ENCODE measurements at regions not wholly inside any gene's neighbourhood (a gene's known extent, or its start where the extent isn't known, plus 50 kb on each side); places are given as distances from the start of the nearest gene placed in this dataset.

DNA sequence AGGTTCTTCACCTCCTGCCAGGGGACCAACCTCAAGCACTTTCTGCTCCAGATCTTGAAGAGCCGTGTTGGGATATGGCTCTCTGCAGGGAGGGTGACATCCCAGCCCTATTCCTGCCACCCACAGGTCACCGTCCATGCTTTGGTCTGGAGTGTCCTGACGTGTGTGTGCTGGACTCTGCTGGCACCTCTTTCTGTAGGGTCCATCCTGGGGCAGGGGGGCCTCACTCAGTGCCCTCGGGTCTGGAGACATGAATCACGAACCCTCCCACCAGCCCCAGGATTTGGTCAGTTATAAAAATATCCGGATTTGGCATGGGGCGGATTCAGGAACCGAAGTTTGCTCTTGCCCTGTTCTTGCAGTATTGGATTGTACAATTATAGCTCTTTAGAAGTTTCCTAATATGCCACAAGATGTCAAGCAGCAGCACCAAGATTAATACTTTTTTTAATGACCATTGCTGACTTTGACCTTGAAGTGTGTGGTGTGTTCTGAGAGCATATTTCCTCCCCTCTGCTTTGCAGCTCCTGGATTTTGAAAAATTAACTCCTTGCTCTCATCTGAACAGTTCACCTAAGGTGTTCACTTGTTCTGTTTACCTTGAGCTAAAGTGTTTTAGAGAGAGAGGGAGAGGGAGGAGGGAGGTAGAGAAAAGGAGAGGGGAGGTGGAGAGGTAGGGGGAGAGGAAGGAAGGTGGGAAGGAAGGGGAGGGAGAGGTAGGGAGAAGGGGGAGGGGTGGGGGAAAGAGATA lies 95.4 kb upstream of the SHH start:
- 75% methylated on average over 8 of the region's 8 CpGs for WGBS
- TF ChIP-seq, protein P1, sequence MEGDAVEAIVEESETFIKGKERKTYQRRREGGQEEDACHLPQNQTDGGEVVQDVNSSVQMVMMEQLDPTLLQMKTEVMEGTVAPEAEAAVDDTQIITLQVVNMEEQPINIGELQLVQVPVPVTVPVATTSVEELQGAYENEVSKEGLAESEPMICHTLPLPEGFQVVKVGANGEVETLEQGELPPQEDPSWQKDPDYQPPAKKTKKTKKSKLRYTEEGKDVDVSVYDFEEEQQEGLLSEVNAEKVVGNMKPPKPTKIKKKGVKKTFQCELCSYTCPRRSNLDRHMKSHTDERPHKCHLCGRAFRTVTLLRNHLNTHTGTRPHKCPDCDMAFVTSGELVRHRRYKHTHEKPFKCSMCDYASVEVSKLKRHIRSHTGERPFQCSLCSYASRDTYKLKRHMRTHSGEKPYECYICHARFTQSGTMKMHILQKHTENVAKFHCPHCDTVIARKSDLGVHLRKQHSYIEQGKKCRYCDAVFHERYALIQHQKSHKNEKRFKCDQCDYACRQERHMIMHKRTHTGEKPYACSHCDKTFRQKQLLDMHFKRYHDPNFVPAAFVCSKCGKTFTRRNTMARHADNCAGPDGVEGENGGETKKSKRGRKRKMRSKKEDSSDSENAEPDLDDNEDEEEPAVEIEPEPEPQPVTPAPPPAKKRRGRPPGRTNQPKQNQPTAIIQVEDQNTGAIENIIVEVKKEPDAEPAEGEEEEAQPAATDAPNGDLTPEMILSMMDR (IDR thresholded peaks at IDR 0.05): no peak
- no peak for TF ChIP-seq POLR2A (IDR thresholded peaks at IDR 0.05)
- no peak for TF ChIP-seq EP300 (IDR thresholded peaks at IDR 0.05)
- TF ChIP-seq POLR2AphosphoS5 (IDR thresholded peaks at IDR 0.05): no peak
- Histone ChIP-seq H3K9me3 (peaks cover 7% of the 10 kb centered on the region), H3K27me3 (no peaks in the 10 kb centered on the region), H3K36me3 (no peaks in the 10 kb centered on the region), H3K27ac (no peak overlapping the region), H3K4me3 (no peak overlapping the region), H3K4me1 (no peaks in the 10 kb centered on the region)
- DNase-seq (ENCODE audit: low spot score in 2 of 2): no peak

GRCh38 chr7:155901176-155901575 lies 88.9 kb upstream of the SHH start:
- Histone ChIP-seq H3K27me3 (no peaks in the 10 kb centered on the region), H3K9me3 (peaks cover 4% of the 10 kb centered on the region), H3K36me3 (no peaks in the 10 kb centered on the region), H3K4me3 (no peak overlapping the region), H3K4me1 (no peaks in the 10 kb centered on the region), H3K27ac (no peak overlapping the region)
- TF ChIP-seq POLR2AphosphoS5 (IDR thresholded peaks at IDR 0.05) (no peak), EP300 (IDR thresholded peaks at IDR 0.05) (no peak), POLR2A (IDR thresholded peaks at IDR 0.05) (no peak)
- TF ChIP-seq, protein P1 (IDR thresholded peaks at IDR 0.05): no peak
- WGBS: 74% methylated on average over 11 of the region's 11 CpGs
- DNase-seq (ENCODE audit: low spot score in 2 of 2): no peak

DNA sequence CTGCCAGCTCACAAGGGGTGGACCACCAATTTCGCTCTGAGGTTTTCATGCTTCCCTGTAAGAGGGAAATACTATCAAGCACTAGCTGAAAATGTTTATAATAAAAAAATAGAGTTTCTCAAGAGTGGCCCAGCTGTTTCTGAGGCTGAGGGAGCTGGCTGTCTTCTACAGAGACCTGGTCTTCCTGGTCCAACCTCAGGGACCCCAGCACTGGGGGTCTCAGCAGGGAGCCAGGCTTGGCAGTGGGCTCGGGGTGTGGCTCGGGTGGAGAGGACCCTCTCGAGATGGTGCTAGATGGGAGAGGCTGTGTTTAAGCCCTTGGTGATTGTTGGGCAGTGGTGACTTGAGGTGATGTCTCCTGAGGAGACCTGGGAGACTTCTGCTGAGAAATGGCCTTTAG lies 87.3 kb upstream of the SHH start:
- Histone ChIP-seq H3K4me1 (no peaks in the 10 kb centered on the region), H3K27ac (no peak overlapping the region), H3K4me3 (no peak overlapping the region), H3K9me3 (peaks cover 4% of the 10 kb centered on the region), H3K27me3 (no peaks in the 10 kb centered on the region), H3K36me3 (no peaks in the 10 kb centered on the region)
- TF ChIP-seq POLR2AphosphoS5 (IDR thresholded peaks at IDR 0.05) (no peak), EP300 (IDR thresholded peaks at IDR 0.05) (no peak), POLR2A (IDR thresholded peaks at IDR 0.05) (no peak)
- TF ChIP-seq, protein P1 (IDR thresholded peaks at IDR 0.05): no peak
- 83% methylated on average over 4 of the region's 4 CpGs for WGBS
- DNase-seq (ENCODE audit: low spot score in 2 of 2): peak in 1 of 2 donors; percentile 65

DNA sequence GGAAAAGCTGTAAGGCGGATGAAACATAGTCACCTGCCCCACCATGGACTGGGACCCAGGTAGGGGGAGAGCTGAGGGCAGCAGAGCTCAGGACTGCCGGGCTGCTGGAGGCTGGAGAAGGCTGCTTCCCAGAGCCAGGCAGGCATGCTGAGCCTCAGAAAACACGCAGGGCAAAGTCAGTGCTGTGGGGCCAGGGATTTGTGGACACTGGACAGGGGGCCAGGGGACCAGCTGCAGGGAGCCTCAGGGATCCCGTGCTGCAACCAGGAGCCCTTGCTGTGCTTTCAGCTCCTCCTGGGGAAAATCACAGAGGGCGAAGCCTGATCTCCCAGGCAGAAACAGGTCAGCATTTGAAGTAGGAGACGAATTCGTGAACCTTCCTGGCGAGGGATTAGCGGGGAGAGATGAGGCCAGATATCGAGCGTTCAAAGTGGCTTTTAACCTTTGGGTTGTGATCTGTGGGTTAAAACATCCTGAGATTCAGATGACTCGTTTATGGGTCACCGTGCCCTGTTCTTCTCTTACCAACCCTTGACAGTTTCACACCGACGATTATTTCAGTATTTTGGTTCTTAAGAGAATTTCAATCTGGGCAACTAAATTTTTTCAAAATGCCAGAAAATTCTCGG lies 85.6 kb upstream of the SHH start:
- Histone ChIP-seq H3K9me3 (peaks cover 4% of the 10 kb centered on the region), H3K27ac (no peak overlapping the region), H3K36me3 (no peaks in the 10 kb centered on the region), H3K4me1 (no peaks in the 10 kb centered on the region), H3K27me3 (no peaks in the 10 kb centered on the region), H3K4me3 (no peak overlapping the region)
- TF ChIP-seq, protein P1 (IDR thresholded peaks at IDR 0.05): no peak
- no peak for TF ChIP-seq POLR2AphosphoS5 (IDR thresholded peaks at IDR 0.05)
- TF ChIP-seq EP300 (IDR thresholded peaks at IDR 0.05): no peak
- TF ChIP-seq POLR2A (IDR thresholded peaks at IDR 0.05): no peak
- 88% methylated on average over 15 of the region's 16 CpGs for WGBS
- DNase-seq (ENCODE audit: low spot score in 2 of 2): peak in 1 of 2 donors; percentile 21

DNA sequence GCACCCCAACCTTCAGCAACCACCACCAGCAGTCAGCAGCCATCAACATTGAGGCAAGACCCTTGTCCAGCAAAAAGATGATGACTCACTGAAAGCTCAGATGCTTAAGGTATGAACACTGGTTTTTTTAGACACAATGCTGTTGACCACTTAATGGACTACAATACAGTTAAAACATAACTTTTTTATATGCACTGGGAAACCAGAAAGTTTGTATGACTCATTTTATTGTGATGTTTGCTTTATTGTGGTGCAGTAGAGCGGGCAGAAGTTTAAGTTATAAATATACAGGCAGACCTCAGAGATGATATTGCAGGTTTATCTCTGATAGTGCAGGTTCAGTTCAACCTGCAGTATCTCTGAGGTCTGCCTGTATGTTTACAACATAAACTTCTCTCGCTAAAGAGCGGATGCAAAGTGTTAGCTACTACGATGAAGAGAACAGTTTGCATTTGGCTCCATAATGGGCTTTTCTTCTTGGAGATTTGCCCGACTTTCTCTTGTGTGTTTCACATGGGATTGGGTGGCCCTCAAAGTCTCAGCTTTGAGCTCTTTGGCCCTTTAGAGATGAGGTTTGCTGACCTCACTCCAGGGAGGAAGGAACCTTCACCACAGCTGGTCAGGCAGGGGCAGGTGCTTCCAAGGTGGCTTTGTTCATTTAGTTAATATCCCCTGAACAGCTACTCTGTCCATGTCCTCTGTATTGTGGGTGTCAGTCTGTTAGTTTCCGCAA lies 84.4 kb upstream of the SHH start:
- Histone ChIP-seq H3K27me3 (no peaks in the 10 kb centered on the region), H3K4me1 (no peaks in the 10 kb centered on the region), H3K4me3 (no peak overlapping the region), H3K27ac (no peak overlapping the region), H3K36me3 (no peaks in the 10 kb centered on the region), H3K9me3 (peaks cover 4% of the 10 kb centered on the region)
- TF ChIP-seq POLR2A (IDR thresholded peaks at IDR 0.05): no peak
- TF ChIP-seq EP300 (IDR thresholded peaks at IDR 0.05): no peak
- TF ChIP-seq, protein P1 (IDR thresholded peaks at IDR 0.05): no peak
- TF ChIP-seq POLR2AphosphoS5 (IDR thresholded peaks at IDR 0.05): no peak
- peak; percentile 4 to 24 for DNase-seq (ENCODE audit: low spot score in 2 of 2)
- 92% methylated on average over 6 of the region's 6 CpGs for WGBS

All from suprapubic skin (tissue), 4 donors.